OCI-LY7 (cell line): ENCODE measurements at regions not wholly inside any gene's neighbourhood (a gene's known extent, or its start where the extent isn't known, plus 50 kb on each side); places are given as distances from the start of the nearest gene placed in this dataset.

Experiments
- EZH2phosphoT487 ChIP-seq: fragments of 200-600 bp; sonication (generic); IDR thresholded peaks from 2 replicates; pipeline ENCODE4 v1.6.1; 2018; ENCODE audit warnings: low read depth, borderline replicate concordance, mild to moderate bottlenecking, mixed run types, antibody characterized with exemption, low read length, moderate library complexity, mixed read lengths
- TF ChIP-seq, protein P1 (sequence below): fragments of 200-600 bp; sonication (generic); conservative IDR thresholded peaks from 2 replicates; pipeline ENCODE4 v1.5.1; 2014; ENCODE audit warnings: mild to moderate bottlenecking, antibody characterized with exemption, low read length, moderate library complexity, mixed read lengths

DNA sequence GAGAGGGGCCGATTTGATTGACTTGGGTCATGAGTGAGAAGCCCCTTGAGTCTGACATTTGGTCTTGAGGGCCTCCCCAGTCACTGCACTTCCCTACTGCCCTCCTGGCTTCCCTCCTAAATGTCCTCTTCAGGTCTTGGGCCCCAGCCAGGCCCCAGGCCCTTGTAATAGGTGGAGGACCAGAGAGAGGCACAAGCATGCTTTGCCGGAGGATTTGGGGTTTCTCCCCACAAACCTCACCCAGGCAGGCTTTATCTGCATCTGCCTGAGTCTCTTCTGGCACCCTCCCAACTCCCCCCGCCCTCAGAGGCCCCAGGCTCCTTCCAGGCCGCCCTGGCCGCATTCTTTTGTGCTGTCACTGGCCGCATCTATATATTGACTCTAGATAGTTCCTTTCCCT lies 270.7 kb downstream of the HAUS1 start:
- TF ChIP-seq, protein P1, sequence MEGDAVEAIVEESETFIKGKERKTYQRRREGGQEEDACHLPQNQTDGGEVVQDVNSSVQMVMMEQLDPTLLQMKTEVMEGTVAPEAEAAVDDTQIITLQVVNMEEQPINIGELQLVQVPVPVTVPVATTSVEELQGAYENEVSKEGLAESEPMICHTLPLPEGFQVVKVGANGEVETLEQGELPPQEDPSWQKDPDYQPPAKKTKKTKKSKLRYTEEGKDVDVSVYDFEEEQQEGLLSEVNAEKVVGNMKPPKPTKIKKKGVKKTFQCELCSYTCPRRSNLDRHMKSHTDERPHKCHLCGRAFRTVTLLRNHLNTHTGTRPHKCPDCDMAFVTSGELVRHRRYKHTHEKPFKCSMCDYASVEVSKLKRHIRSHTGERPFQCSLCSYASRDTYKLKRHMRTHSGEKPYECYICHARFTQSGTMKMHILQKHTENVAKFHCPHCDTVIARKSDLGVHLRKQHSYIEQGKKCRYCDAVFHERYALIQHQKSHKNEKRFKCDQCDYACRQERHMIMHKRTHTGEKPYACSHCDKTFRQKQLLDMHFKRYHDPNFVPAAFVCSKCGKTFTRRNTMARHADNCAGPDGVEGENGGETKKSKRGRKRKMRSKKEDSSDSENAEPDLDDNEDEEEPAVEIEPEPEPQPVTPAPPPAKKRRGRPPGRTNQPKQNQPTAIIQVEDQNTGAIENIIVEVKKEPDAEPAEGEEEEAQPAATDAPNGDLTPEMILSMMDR: no peak
- TF ChIP-seq EZH2phosphoT487: no peak
